ENCODE measurements at regions not wholly inside any gene's neighbourhood (a gene's known extent, or its start where the extent isn't known, plus 50 kb on each side); places are given as distances from the start of the nearest gene placed in this dataset.

GRCh38 chr4:7132730-7133582 lies 59.4 kb upstream of the SORCS2 start:
- H3K36me3 Mint-ChIP-seq (ENCODE audit: insufficient read depth, unreplicated experiment): no peaks in the 10 kb centered on the region
- ChIA-PET CTCF (no interaction called here), POLR2A (no interaction called here)
- H3K9me3 Mint-ChIP-seq (ENCODE audit: unreplicated experiment): no peaks in the 10 kb centered on the region
- H3K36me3 ChIP-seq (ENCODE audit: control insufficient read depth, insufficient read depth, low read length): no peaks in the 10 kb centered on the region
- no peaks in the 10 kb centered on the region for H3K4me1 Mint-ChIP-seq (ENCODE audit: low read depth, unreplicated experiment)
- H3K27ac Mint-ChIP-seq (ENCODE audit: unreplicated experiment): no peak overlapping the region
- H3K9me3 ChIP-seq: peaks cover 5% of the 10 kb centered on the region
- intact Hi-C loops (cut with micrococcal nuclease; ENCODE audit: unreplicated experiment): no loop called here
- no peaks in the 10 kb centered on the region for H3K4me1 ChIP-seq
- no peaks in the 10 kb centered on the region for H3K27me3 ChIP-seq (replicated peaks; ENCODE audit: control insufficient read depth, insufficient read depth, low read length)
- no peak overlapping the region for H3K4me3 ChIP-seq (ENCODE audit: low read depth, low read length)
- no TSS peak for BruUV-seq (replicated peaks)
- no peak overlapping the region for H3K4me3 Mint-ChIP-seq (ENCODE audit: unreplicated experiment)
- no peak for DNase-seq
- H3K27me3 Mint-ChIP-seq (ENCODE audit: insufficient read depth, unreplicated experiment): no peaks in the 10 kb centered on the region
- no peak for TF ChIP-seq CTCF (IDR thresholded peaks at IDR 0.05; ENCODE audit: insufficient read depth in 1 of 2, low read depth in 1 of 2, low read length in 1 of 2, severe bottlenecking in 1 of 2, unreplicated experiment in 1 of 2)

GRCh38 chr4:7132249-7132648 lies 60.1 kb upstream of the SORCS2 start:
- no peaks in the 10 kb centered on the region for H3K4me1 Mint-ChIP-seq (ENCODE audit: low read depth, unreplicated experiment)
- CTCF ChIA-PET: no interaction called here
- no TSS peak for BruUV-seq (replicated peaks)

GRCh38 chr4:7131498-7132031 lies 60.8 kb upstream of the SORCS2 start:
- TF ChIP-seq CTCF (IDR thresholded peaks at IDR 0.05; ENCODE audit: insufficient read depth in 1 of 2, low read depth in 1 of 2, low read length in 1 of 2, severe bottlenecking in 1 of 2, unreplicated experiment in 1 of 2): no peak
- Mint-ChIP-seq H3K9me3 (ENCODE audit: unreplicated experiment) (no peaks in the 10 kb centered on the region), H3K27me3 (ENCODE audit: insufficient read depth, unreplicated experiment) (no peaks in the 10 kb centered on the region), H3K36me3 (ENCODE audit: insufficient read depth, unreplicated experiment) (no peaks in the 10 kb centered on the region), H3K27ac (ENCODE audit: unreplicated experiment) (no peak overlapping the region), H3K4me3 (ENCODE audit: unreplicated experiment) (no peak overlapping the region), H3K4me1 (ENCODE audit: low read depth, unreplicated experiment) (no peaks in the 10 kb centered on the region)
- Histone ChIP-seq H3K27me3 (replicated peaks; ENCODE audit: control insufficient read depth, insufficient read depth, low read length) (no peaks in the 10 kb centered on the region), H3K36me3 (ENCODE audit: control insufficient read depth, insufficient read depth, low read length) (no peaks in the 10 kb centered on the region), H3K9me3 (peaks cover 5% of the 10 kb centered on the region), H3K4me1 (no peaks in the 10 kb centered on the region), H3K4me3 (ENCODE audit: low read depth, low read length) (no peak overlapping the region)
- intact Hi-C loops (cut with micrococcal nuclease; ENCODE audit: unreplicated experiment): no loop called here
- ChIA-PET CTCF (no interaction called here), POLR2A (no interaction called here)
- no TSS peak for BruUV-seq (replicated peaks)
- DNase-seq: no peak

More at GRCh38 chr4:7132249-7132648, 60.1 kb upstream of the SORCS2 start:
- H3K4me3 ChIP-seq (ENCODE audit: low read depth, low read length): no peak overlapping the region
- Mint-ChIP-seq H3K36me3 (ENCODE audit: insufficient read depth, unreplicated experiment) (no peaks in the 10 kb centered on the region), H3K4me3 (ENCODE audit: unreplicated experiment) (no peak overlapping the region), H3K27me3 (ENCODE audit: insufficient read depth, unreplicated experiment) (no peaks in the 10 kb centered on the region), H3K27ac (ENCODE audit: unreplicated experiment) (no peak overlapping the region), H3K9me3 (ENCODE audit: unreplicated experiment) (no peaks in the 10 kb centered on the region)
- DNase-seq: no peak
- POLR2A ChIA-PET: no interaction called here
- peaks cover 5% of the 10 kb centered on the region for H3K9me3 ChIP-seq
- H3K27me3 ChIP-seq (replicated peaks; ENCODE audit: control insufficient read depth, insufficient read depth, low read length): no peaks in the 10 kb centered on the region
- no peaks in the 10 kb centered on the region for H3K36me3 ChIP-seq (ENCODE audit: control insufficient read depth, insufficient read depth, low read length)
- intact Hi-C loops (cut with micrococcal nuclease; ENCODE audit: unreplicated experiment): no loop called here
- no peak for TF ChIP-seq CTCF (IDR thresholded peaks at IDR 0.05; ENCODE audit: insufficient read depth in 1 of 2, low read depth in 1 of 2, low read length in 1 of 2, severe bottlenecking in 1 of 2, unreplicated experiment in 1 of 2)
- no peaks in the 10 kb centered on the region for H3K4me1 ChIP-seq
